ENCODE measurements at regions not wholly inside any gene's neighbourhood (a gene's known extent, or its start where the extent isn't known, plus 50 kb on each side); places are given as distances from the start of the nearest gene placed in this dataset.
"Not testable (repeated sequence)": the region's sequence is repeated elsewhere in the genome, so short reads cannot be mapped to it uniquely, and the experiment has no call there.

GRCh38 chr7:63582771-63583170, 415.9 kb upstream of the ZNF722 start:
- H3K36me3 ChIP-seq (ENCODE audit: control insufficient read depth, insufficient read depth, low read length); H3K9me3 ChIP-seq (ENCODE audit: control insufficient read depth, low read length); H3K27me3 ChIP-seq (ENCODE audit: control insufficient read depth, insufficient read depth, low read length, poor library complexity, severe bottlenecking); H3K9ac ChIP-seq (ENCODE audit: extremely low read depth, low read length, poor library complexity, severe bottlenecking); H3K4me3 ChIP-seq (ENCODE audit: low read length); H3K36me3 Mint-ChIP-seq (ENCODE audit: low read depth); H3K4me3 Mint-ChIP-seq; H3K4me1 Mint-ChIP-seq; H3K27ac ChIP-seq (ENCODE audit: low read depth, low read length); H3K27ac Mint-ChIP-seq; DNase-seq; H3K27me3 Mint-ChIP-seq (ENCODE audit: insufficient read depth); H3K4me1 ChIP-seq (ENCODE audit: control insufficient read depth, insufficient read depth, low read length): not testable (repeated sequence)
- WGBS, 2 experiments (ENCODE audit: insufficient coverage in 1 of 2, insufficient read length in 1 of 2), result 80 to 92% methylated on average over 2 to 11 of the region's 12 CpGs
- H3K9me3 Mint-ChIP-seq, result peaks cover 40% of the 10 kb centered on the region

DNA sequence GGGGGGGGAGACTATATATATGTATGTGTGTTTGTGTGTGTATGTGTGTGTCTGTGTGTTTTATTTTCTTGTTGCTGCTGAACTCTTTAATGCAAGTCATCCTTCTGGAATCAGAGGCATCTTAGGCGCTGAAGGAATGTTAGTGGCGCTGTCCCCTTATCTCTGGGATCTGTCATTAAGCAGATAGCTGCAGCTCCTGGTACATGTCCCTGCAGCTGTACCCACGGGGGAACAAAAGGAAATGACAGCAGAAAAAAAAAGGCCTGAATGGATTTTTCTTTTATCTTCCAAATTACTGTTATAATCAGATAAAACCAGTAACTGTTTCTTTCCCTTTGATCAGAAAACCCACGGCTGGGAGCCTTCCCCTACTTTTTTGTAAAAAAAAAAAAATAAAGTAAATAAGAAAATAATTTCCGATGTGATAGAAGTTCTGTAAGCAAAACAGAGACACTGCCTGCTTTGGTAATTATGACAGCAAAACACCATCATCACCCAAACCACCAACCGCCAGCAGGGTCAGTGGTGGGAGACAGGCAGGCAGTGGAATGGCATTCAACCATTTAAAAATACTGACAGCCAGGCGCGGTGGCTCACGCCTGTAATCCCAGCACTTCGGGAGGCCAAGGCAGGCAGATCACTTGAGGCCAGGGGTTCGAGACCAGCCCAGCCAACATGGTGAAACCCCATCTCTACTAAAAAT, 411.3 kb upstream of the ZNF722 start:
- not testable (repeated sequence) for H3K36me3 ChIP-seq (ENCODE audit: control insufficient read depth, insufficient read depth, low read length); H3K9ac ChIP-seq (ENCODE audit: extremely low read depth, low read length, poor library complexity, severe bottlenecking); H3K27me3 Mint-ChIP-seq (ENCODE audit: insufficient read depth); H3K4me1 Mint-ChIP-seq; H3K4me1 ChIP-seq (ENCODE audit: control insufficient read depth, insufficient read depth, low read length); H3K4me3 Mint-ChIP-seq; H3K27ac ChIP-seq (ENCODE audit: low read depth, low read length); H3K9me3 ChIP-seq (ENCODE audit: control insufficient read depth, low read length); H3K4me3 ChIP-seq (ENCODE audit: low read length); H3K36me3 Mint-ChIP-seq (ENCODE audit: low read depth); H3K9me3 Mint-ChIP-seq; DNase-seq; H3K27me3 ChIP-seq (ENCODE audit: control insufficient read depth, insufficient read depth, low read length, poor library complexity, severe bottlenecking); H3K27ac Mint-ChIP-seq
- no CpG with 5 or more reads among the region's 11 CpGs for WGBS, 2 experiments (ENCODE audit: insufficient coverage in 1 of 2, insufficient read length in 1 of 2)

GRCh38 chr7:63591249-63591648, 407.4 kb upstream of the ZNF722 start:
- H3K4me3 Mint-ChIP-seq; DNase-seq; H3K27me3 ChIP-seq (ENCODE audit: control insufficient read depth, insufficient read depth, low read length, poor library complexity, severe bottlenecking): not testable (repeated sequence)

GRCh38 chr7:63603812-63604211, 394.8 kb upstream of the ZNF722 start:
- not testable (repeated sequence) for H3K36me3 Mint-ChIP-seq (ENCODE audit: low read depth); H3K4me3 Mint-ChIP-seq; H3K9ac ChIP-seq (ENCODE audit: extremely low read depth, low read length, poor library complexity, severe bottlenecking); H3K4me1 ChIP-seq (ENCODE audit: control insufficient read depth, insufficient read depth, low read length); H3K9me3 Mint-ChIP-seq; H3K27ac Mint-ChIP-seq; H3K27me3 Mint-ChIP-seq (ENCODE audit: insufficient read depth); DNase-seq; H3K9me3 ChIP-seq (ENCODE audit: control insufficient read depth, low read length); H3K4me1 Mint-ChIP-seq; H3K27ac ChIP-seq (ENCODE audit: low read depth, low read length); H3K36me3 ChIP-seq (ENCODE audit: control insufficient read depth, insufficient read depth, low read length); H3K4me3 ChIP-seq (ENCODE audit: low read length); H3K27me3 ChIP-seq (ENCODE audit: control insufficient read depth, insufficient read depth, low read length, poor library complexity, severe bottlenecking)
- no CpG with 5 or more reads among the region's 4 CpGs for WGBS, 2 experiments (ENCODE audit: insufficient coverage in 1 of 2, insufficient read length in 1 of 2)

More at GRCh38 chr7:63591249-63591648, 407.4 kb upstream of the ZNF722 start:
- 85% methylated on average over 4 of the region's 11 CpGs; no CpG with 5 or more reads in 1 of the 2 experiments for WGBS, 2 experiments (ENCODE audit: insufficient coverage in 1 of 2, insufficient read length in 1 of 2)
- not testable (repeated sequence) for H3K36me3 ChIP-seq (ENCODE audit: control insufficient read depth, insufficient read depth, low read length); H3K27ac ChIP-seq (ENCODE audit: low read depth, low read length); H3K36me3 Mint-ChIP-seq (ENCODE audit: low read depth); H3K4me3 ChIP-seq (ENCODE audit: low read length); H3K27ac Mint-ChIP-seq; H3K27me3 Mint-ChIP-seq (ENCODE audit: insufficient read depth); H3K9me3 Mint-ChIP-seq; H3K4me1 ChIP-seq (ENCODE audit: control insufficient read depth, insufficient read depth, low read length); H3K9ac ChIP-seq (ENCODE audit: extremely low read depth, low read length, poor library complexity, severe bottlenecking); H3K4me1 Mint-ChIP-seq; H3K9me3 ChIP-seq (ENCODE audit: control insufficient read depth, low read length)

DNA sequence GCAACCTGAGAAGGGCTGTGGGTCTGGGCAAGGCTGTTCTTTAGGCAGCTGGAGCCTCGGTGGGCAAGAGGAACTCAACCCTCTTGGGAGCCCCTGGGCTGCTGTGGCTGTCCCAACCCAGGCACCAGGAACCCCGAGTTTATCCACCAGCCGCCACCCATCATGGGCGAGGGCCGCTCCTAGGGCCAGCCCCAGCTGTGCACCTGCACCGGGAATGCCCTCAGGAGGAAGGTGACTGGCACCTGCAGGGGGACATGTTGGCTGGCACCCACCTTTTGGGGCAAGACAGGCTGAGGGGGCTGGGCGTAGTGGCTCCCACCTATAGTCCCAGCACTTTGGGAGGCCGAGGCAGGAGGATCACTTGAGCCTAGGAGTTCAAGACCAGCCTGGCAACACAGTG, 393.8 kb upstream of the ZNF722 start:
- not testable (repeated sequence) for H3K27ac ChIP-seq (ENCODE audit: low read depth, low read length); H3K4me1 ChIP-seq (ENCODE audit: control insufficient read depth, insufficient read depth, low read length); H3K27ac Mint-ChIP-seq; DNase-seq; H3K27me3 Mint-ChIP-seq (ENCODE audit: insufficient read depth); H3K9me3 ChIP-seq (ENCODE audit: control insufficient read depth, low read length); H3K36me3 Mint-ChIP-seq (ENCODE audit: low read depth); H3K36me3 ChIP-seq (ENCODE audit: control insufficient read depth, insufficient read depth, low read length); H3K4me3 ChIP-seq (ENCODE audit: low read length); H3K4me1 Mint-ChIP-seq; H3K9me3 Mint-ChIP-seq; H3K9ac ChIP-seq (ENCODE audit: extremely low read depth, low read length, poor library complexity, severe bottlenecking); H3K4me3 Mint-ChIP-seq; H3K27me3 ChIP-seq (ENCODE audit: control insufficient read depth, insufficient read depth, low read length, poor library complexity, severe bottlenecking)
- 90% methylated on average over 6 of the region's 8 CpGs; no CpG with 5 or more reads in 1 of the 2 experiments for WGBS, 2 experiments (ENCODE audit: insufficient coverage in 1 of 2, insufficient read length in 1 of 2)

GRCh38 chr7:63617595-63617994, 381.1 kb upstream of the ZNF722 start:
- H3K4me3 Mint-ChIP-seq; H3K36me3 Mint-ChIP-seq (ENCODE audit: low read depth); H3K4me3 ChIP-seq (ENCODE audit: low read length); H3K27me3 ChIP-seq (ENCODE audit: control insufficient read depth, insufficient read depth, low read length, poor library complexity, severe bottlenecking); H3K27ac Mint-ChIP-seq; H3K36me3 ChIP-seq (ENCODE audit: control insufficient read depth, insufficient read depth, low read length); DNase-seq; H3K9me3 Mint-ChIP-seq; H3K9me3 ChIP-seq (ENCODE audit: control insufficient read depth, low read length); H3K27me3 Mint-ChIP-seq (ENCODE audit: insufficient read depth); H3K4me1 ChIP-seq (ENCODE audit: control insufficient read depth, insufficient read depth, low read length); H3K4me1 Mint-ChIP-seq; H3K9ac ChIP-seq (ENCODE audit: extremely low read depth, low read length, poor library complexity, severe bottlenecking); H3K27ac ChIP-seq (ENCODE audit: low read depth, low read length): not testable (repeated sequence)
- WGBS, 2 experiments (ENCODE audit: insufficient coverage in 1 of 2, insufficient read length in 1 of 2), result 69% methylated on average over 6 of the region's 13 CpGs; no CpG with 5 or more reads in 1 of the 2 experiments

DNA sequence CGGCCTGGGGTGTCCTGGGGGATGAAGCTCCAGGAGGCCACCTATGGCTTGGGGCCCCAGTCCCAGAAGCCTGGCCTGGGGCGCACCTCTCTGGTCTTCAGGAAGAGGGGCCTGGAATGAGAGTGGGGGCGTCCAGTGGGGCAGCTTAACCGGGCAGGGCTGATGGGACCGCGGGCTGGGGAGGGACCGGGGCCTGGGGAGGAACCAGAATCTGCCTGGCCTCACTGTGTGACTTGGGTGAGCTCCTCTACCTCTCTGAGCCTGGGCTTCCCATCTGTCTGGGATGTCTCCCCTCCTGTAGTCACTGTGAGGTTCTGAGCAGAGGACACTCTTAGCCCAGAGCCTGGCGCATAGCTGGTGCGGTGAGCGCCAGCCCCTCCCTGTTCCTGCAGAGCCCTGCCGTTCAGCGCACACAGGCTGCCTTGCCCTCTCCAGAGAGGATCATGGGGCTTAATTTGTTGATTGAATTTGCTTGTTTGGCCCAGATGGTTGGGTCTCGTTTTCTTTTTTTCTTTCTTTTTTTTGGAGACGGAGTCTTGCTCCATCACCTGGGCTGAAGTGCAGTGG, 378.4 kb upstream of the ZNF722 start:
- not testable (repeated sequence) for H3K9ac ChIP-seq (ENCODE audit: extremely low read depth, low read length, poor library complexity, severe bottlenecking); DNase-seq; H3K36me3 ChIP-seq (ENCODE audit: control insufficient read depth, insufficient read depth, low read length); H3K4me1 ChIP-seq (ENCODE audit: control insufficient read depth, insufficient read depth, low read length); H3K27me3 ChIP-seq (ENCODE audit: control insufficient read depth, insufficient read depth, low read length, poor library complexity, severe bottlenecking); H3K27me3 Mint-ChIP-seq (ENCODE audit: insufficient read depth); H3K4me1 Mint-ChIP-seq; H3K27ac Mint-ChIP-seq; H3K27ac ChIP-seq (ENCODE audit: low read depth, low read length); H3K4me3 Mint-ChIP-seq; H3K9me3 Mint-ChIP-seq; H3K36me3 Mint-ChIP-seq (ENCODE audit: low read depth); H3K4me3 ChIP-seq (ENCODE audit: low read length); H3K9me3 ChIP-seq (ENCODE audit: control insufficient read depth, low read length)
- 66% methylated on average over 8 of the region's 14 CpGs; no CpG with 5 or more reads in 1 of the 2 experiments for WGBS, 2 experiments (ENCODE audit: insufficient coverage in 1 of 2, insufficient read length in 1 of 2)

Measured in endodermal cell (in vitro differentiated cells).